PFSK-1 (cell line): ENCODE measurements at regions not wholly inside any gene's neighbourhood (a gene's known extent, or its start where the extent isn't known, plus 50 kb on each side); places are given as distances from the start of the nearest gene placed in this dataset.

ENCODE experiments used
- FOXP2 ChIP-seq: optimal IDR thresholded peaks from 2 replicates; pipeline ENCODE3; 2011; ENCODE audit warnings: borderline replicate concordance, control low read depth, inconsistent platforms; ENCODE audit not compliant: insufficient read depth; ENCODE audit errors: extremely low read length, extremely low read depth
- POLR2AphosphoS5 ChIP-seq: IDR thresholded peaks from 2 replicates; pipeline ENCODE4 v1.6.1; 2012; ENCODE audit warnings: low read depth, mild to moderate bottlenecking, control low read depth, low read length, moderate library complexity
- SIN3A ChIP-seq: IDR thresholded peaks from 2 replicates; pipeline ENCODE4 v1.6.1; 2012; ENCODE audit warnings: mild to moderate bottlenecking, low read length, moderate library complexity, borderline replicate concordance; ENCODE audit not compliant: insufficient read depth
- TAF1 ChIP-seq: IDR thresholded peaks from 2 replicates; pipeline ENCODE4 v1.6.1; 2012; ENCODE audit warnings: low read length, control low read depth, borderline replicate concordance; ENCODE audit not compliant: insufficient read depth
- TF ChIP-seq, protein P1 (sequence below), 2 experiments: IDR thresholded peaks; 2 replicates each; pipeline versions ENCODE4 v1.6.1 to v1.8.0; 2011 to 2012; ENCODE audit warnings: low read depth in 2 of 2, low read length in 2 of 2, control low read depth in 1 of 2, inconsistent platforms in 1 of 2, mild to moderate bottlenecking in 1 of 2, moderate library complexity in 1 of 2; ENCODE audit not compliant: insufficient read depth in 1 of 2

DNA sequence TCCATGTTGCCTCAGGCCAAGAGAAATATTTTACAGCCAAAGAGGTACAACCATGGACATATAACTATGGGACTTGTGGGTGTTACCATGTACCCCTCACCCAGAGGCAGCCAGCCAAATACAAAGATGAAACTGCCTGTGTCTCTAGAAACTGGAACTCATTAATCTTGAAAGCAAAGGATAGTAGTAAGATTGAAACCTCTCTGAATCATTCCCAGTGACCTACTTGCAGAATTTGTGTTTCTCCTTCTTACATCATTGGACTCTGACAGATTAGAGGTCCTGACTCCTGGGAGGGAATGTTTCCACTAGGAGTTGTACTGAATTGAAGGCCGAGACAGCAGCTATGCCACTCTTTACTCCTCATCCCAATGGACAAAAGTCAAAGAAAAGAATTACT, 257.4 kb upstream of the UBASH3B start:
- TF ChIP-seq SIN3A (no peak), FOXP2 (no peak), TAF1 (no peak), POLR2AphosphoS5 (no peak)
- TF ChIP-seq, protein P1, sequence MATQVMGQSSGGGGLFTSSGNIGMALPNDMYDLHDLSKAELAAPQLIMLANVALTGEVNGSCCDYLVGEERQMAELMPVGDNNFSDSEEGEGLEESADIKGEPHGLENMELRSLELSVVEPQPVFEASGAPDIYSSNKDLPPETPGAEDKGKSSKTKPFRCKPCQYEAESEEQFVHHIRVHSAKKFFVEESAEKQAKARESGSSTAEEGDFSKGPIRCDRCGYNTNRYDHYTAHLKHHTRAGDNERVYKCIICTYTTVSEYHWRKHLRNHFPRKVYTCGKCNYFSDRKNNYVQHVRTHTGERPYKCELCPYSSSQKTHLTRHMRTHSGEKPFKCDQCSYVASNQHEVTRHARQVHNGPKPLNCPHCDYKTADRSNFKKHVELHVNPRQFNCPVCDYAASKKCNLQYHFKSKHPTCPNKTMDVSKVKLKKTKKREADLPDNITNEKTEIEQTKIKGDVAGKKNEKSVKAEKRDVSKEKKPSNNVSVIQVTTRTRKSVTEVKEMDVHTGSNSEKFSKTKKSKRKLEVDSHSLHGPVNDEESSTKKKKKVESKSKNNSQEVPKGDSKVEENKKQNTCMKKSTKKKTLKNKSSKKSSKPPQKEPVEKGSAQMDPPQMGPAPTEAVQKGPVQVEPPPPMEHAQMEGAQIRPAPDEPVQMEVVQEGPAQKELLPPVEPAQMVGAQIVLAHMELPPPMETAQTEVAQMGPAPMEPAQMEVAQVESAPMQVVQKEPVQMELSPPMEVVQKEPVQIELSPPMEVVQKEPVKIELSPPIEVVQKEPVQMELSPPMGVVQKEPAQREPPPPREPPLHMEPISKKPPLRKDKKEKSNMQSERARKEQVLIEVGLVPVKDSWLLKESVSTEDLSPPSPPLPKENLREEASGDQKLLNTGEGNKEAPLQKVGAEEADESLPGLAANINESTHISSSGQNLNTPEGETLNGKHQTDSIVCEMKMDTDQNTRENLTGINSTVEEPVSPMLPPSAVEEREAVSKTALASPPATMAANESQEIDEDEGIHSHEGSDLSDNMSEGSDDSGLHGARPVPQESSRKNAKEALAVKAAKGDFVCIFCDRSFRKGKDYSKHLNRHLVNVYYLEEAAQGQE (IDR thresholded peaks at IDR 0.05; ENCODE audit: insufficient read depth in 1 of 2, low read depth in 2 of 2, low read length in 2 of 2) = no peak

DNA sequence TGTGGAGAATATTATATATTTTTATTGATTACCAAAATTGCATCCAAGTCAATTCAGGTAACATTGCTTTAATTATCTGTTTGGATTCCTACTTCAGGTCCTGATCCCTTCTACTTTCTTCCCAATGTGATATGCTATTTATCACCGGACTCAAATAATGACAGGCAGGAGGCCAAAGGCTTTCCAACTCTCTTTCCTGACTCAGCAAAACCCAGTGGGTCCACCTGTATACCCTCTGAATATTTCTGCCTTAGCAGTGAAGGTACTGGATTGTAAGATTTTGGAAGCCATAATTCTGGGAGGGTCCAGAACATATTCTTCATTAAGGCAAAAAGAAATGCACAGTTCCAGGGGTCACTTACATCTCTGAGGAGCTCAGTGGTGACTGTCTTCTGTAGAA, 260.2 kb upstream of the UBASH3B start:
- no peak for TF ChIP-seq TAF1
- TF ChIP-seq SIN3A = no peak
- TF ChIP-seq POLR2AphosphoS5 = no peak
- TF ChIP-seq, protein P1 (IDR thresholded peaks at IDR 0.05; ENCODE audit: insufficient read depth in 1 of 2, low read depth in 2 of 2, low read length in 2 of 2) = no peak
- no peak for TF ChIP-seq FOXP2

DNA sequence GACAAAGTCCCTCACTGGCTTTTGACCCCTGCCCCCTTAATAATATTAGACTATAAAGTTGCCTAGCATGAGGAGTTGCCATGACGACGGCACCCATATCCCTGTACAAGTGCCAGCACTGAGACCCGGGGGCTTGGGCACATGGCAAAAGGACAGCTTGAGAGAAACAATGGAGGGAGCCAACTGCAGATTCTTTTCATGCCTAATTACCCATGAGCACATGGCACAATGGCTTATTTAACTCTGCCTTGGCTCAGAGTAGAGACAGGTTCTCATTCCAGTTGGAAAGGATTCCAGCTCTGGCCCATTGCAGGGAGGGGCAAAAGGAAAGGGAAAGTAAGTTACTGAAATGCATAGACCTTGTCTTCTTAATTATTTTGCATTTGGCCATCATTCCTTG, 261.2 kb upstream of the UBASH3B start:
- no peak for TF ChIP-seq TAF1
- TF ChIP-seq POLR2AphosphoS5 = no peak
- TF ChIP-seq, protein P1 (IDR thresholded peaks at IDR 0.05; ENCODE audit: insufficient read depth in 1 of 2, low read depth in 2 of 2, low read length in 2 of 2) = no peak
- TF ChIP-seq SIN3A = no peak
- no peak for TF ChIP-seq FOXP2

DNA sequence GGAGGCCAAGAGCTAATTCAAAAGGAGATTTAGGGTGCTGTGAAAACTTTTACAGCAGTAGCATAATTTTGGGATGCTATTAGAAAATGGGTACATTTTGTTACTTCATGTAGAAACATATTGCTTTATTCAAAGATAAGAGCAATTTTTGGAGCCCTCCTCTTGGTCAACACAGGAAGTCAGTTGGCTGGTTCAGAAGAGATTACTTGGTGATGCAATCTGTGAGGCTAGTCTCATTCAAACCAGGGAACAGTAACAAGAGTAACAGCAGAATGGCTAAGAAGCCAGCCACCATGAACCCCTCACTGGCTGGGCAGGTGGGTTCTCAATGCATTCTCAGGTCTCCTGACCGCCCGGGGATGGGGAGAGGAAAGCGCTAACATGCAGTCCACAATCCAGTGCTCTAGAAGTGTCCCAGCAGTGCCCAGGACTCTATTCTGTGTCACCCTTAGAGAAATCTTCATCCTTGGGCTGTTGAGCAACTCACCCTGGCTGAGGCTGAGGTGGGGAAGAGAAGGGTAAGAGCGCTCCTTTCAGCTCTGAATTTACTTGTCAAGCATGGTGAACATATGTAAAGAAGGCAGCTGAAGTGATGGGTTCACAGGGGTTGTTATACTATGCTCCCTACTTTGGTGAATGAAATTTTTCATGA, 262.2 kb upstream of the UBASH3B start:
- TF ChIP-seq, protein P1 (IDR thresholded peaks at IDR 0.05; ENCODE audit: insufficient read depth in 1 of 2, low read depth in 2 of 2, low read length in 2 of 2) = no peak
- TF ChIP-seq FOXP2 (no peak), SIN3A (no peak), TAF1 (no peak), POLR2AphosphoS5 (no peak)

DNA sequence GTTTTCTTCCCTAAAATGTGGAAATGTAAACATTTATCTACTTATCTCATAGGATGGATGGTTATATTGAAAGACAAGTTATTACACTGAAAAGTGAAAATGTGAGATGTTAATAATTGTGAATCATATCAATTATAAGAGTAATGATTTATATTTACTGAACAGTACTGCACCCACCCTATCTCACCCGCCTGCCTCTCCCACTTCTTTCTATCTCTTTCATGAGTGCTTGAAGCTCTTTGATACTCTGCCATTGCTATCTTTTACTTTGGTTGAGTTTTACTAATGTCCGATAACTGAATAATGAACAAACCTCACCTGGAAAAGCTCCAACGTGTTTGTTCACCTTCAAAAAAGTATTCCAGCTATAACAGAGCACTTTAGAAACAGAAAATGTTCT, 263.0 kb upstream of the UBASH3B start:
- no peak for TF ChIP-seq POLR2AphosphoS5
- TF ChIP-seq TAF1 = no peak
